ENCODE measurements at regions not wholly inside any gene's neighbourhood (a gene's known extent, or its start where the extent isn't known, plus 50 kb on each side); places are given as distances from the start of the nearest gene placed in this dataset.

GRCh38 chr17:5822281-5823060 lies 238.2 kb upstream of the NLRP1 start:
- Histone ChIP-seq H3K4me1 (ENCODE audit: control insufficient read depth, insufficient read depth, low read length, poor library complexity, severe bottlenecking) (no peaks in the 10 kb centered on the region), H3K4me3 (ENCODE audit: insufficient read depth, low read depth, low read length, poor library complexity, severe bottlenecking) (no peak overlapping the region), H3K36me3 (ENCODE audit: control insufficient read depth, insufficient read depth, low read length) (no peaks in the 10 kb centered on the region), H3K9me3 (ENCODE audit: control insufficient read depth, low read length) (no peaks in the 10 kb centered on the region), H3K27ac (ENCODE audit: insufficient read depth, low read length, poor library complexity, severe bottlenecking) (no peak overlapping the region), H3K27me3 (replicated peaks; ENCODE audit: control insufficient read depth, insufficient read depth, low read length, poor library complexity, severe bottlenecking) (no peaks in the 10 kb centered on the region)
- no peak for DNase-seq

- Histone ChIP-seq H3K27ac (ENCODE audit: insufficient read depth, low read length, poor library complexity, severe bottlenecking) (no peak overlapping the region), H3K4me3 (ENCODE audit: insufficient read depth, low read depth, low read length, poor library complexity, severe bottlenecking) (no peak overlapping the region), H3K4me1 (ENCODE audit: control insufficient read depth, insufficient read depth, low read length, poor library complexity, severe bottlenecking) (no peaks in the 10 kb centered on the region), H3K9me3 (ENCODE audit: control insufficient read depth, low read length) (no peaks in the 10 kb centered on the region), H3K27me3 (replicated peaks; ENCODE audit: control insufficient read depth, insufficient read depth, low read length, poor library complexity, severe bottlenecking) (no peaks in the 10 kb centered on the region), H3K36me3 (ENCODE audit: control insufficient read depth, insufficient read depth, low read length) (no peaks in the 10 kb centered on the region)
- DNase-seq: no peak
Measured at GRCh38 chr17:5823219-5823618, 238.9 kb upstream of the NLRP1 start.

- Histone ChIP-seq H3K4me1 (ENCODE audit: control insufficient read depth, insufficient read depth, low read length, poor library complexity, severe bottlenecking) (no peaks in the 10 kb centered on the region), H3K27me3 (replicated peaks; ENCODE audit: control insufficient read depth, insufficient read depth, low read length, poor library complexity, severe bottlenecking) (peaks cover 3% of the 10 kb centered on the region), H3K27ac (ENCODE audit: insufficient read depth, low read length, poor library complexity, severe bottlenecking) (no peak overlapping the region), H3K9me3 (ENCODE audit: control insufficient read depth, low read length) (no peaks in the 10 kb centered on the region), H3K4me3 (ENCODE audit: insufficient read depth, low read depth, low read length, poor library complexity, severe bottlenecking) (no peak overlapping the region), H3K36me3 (ENCODE audit: control insufficient read depth, insufficient read depth, low read length) (no peaks in the 10 kb centered on the region)
- DNase-seq: no peak
Measured at GRCh38 chr17:5825717-5826330, 241.5 kb upstream of the NLRP1 start.

- DNase-seq: no peak
- Histone ChIP-seq H3K27me3 (replicated peaks; ENCODE audit: control insufficient read depth, insufficient read depth, low read length, poor library complexity, severe bottlenecking) (peaks cover 3% of the 10 kb centered on the region), H3K4me3 (ENCODE audit: insufficient read depth, low read depth, low read length, poor library complexity, severe bottlenecking) (no peak overlapping the region), H3K9me3 (ENCODE audit: control insufficient read depth, low read length) (no peaks in the 10 kb centered on the region), H3K27ac (ENCODE audit: insufficient read depth, low read length, poor library complexity, severe bottlenecking) (no peak overlapping the region), H3K36me3 (ENCODE audit: control insufficient read depth, insufficient read depth, low read length) (no peaks in the 10 kb centered on the region), H3K4me1 (ENCODE audit: control insufficient read depth, insufficient read depth, low read length, poor library complexity, severe bottlenecking) (no peaks in the 10 kb centered on the region)
Measured at GRCh38 chr17:5826384-5826783, 242.1 kb upstream of the NLRP1 start.

- no peak overlapping the region for H3K27ac ChIP-seq (ENCODE audit: insufficient read depth, low read length, poor library complexity, severe bottlenecking)
- peaks cover 3% of the 10 kb centered on the region for H3K27me3 ChIP-seq (replicated peaks; ENCODE audit: control insufficient read depth, insufficient read depth, low read length, poor library complexity, severe bottlenecking)
- no peak for DNase-seq
- no peak overlapping the region for H3K4me3 ChIP-seq (ENCODE audit: insufficient read depth, low read depth, low read length, poor library complexity, severe bottlenecking)
- H3K4me1 ChIP-seq (ENCODE audit: control insufficient read depth, insufficient read depth, low read length, poor library complexity, severe bottlenecking): peaks cover 5% of the 10 kb centered on the region
- no peaks in the 10 kb centered on the region for H3K9me3 ChIP-seq (ENCODE audit: control insufficient read depth, low read length)
- H3K36me3 ChIP-seq (ENCODE audit: control insufficient read depth, insufficient read depth, low read length): no peaks in the 10 kb centered on the region
Measured at GRCh38 chr17:5830921-5831320, 239.3 kb upstream of the WSCD1 start.

- H3K27me3 ChIP-seq (replicated peaks; ENCODE audit: control insufficient read depth, insufficient read depth, low read length, poor library complexity, severe bottlenecking): peaks cover 3% of the 10 kb centered on the region
- no peak for DNase-seq
- H3K4me1 ChIP-seq (ENCODE audit: control insufficient read depth, insufficient read depth, low read length, poor library complexity, severe bottlenecking): peaks cover 5% of the 10 kb centered on the region
- H3K27ac ChIP-seq (ENCODE audit: insufficient read depth, low read length, poor library complexity, severe bottlenecking): no peak overlapping the region
- H3K36me3 ChIP-seq (ENCODE audit: control insufficient read depth, insufficient read depth, low read length): no peaks in the 10 kb centered on the region
- no peaks in the 10 kb centered on the region for H3K9me3 ChIP-seq (ENCODE audit: control insufficient read depth, low read length)
- no peak overlapping the region for H3K4me3 ChIP-seq (ENCODE audit: insufficient read depth, low read depth, low read length, poor library complexity, severe bottlenecking)
Measured at GRCh38 chr17:5832886-5833285, 237.3 kb upstream of the WSCD1 start.

- no peaks in the 10 kb centered on the region for H3K36me3 ChIP-seq (ENCODE audit: control insufficient read depth, insufficient read depth, low read length)
- no peaks in the 10 kb centered on the region for H3K9me3 ChIP-seq (ENCODE audit: control insufficient read depth, low read length)
- DNase-seq: no peak
- H3K4me1 ChIP-seq (ENCODE audit: control insufficient read depth, insufficient read depth, low read length, poor library complexity, severe bottlenecking): peaks cover 5% of the 10 kb centered on the region
- no peak overlapping the region for H3K4me3 ChIP-seq (ENCODE audit: insufficient read depth, low read depth, low read length, poor library complexity, severe bottlenecking)
- H3K27ac ChIP-seq (ENCODE audit: insufficient read depth, low read length, poor library complexity, severe bottlenecking): no peak overlapping the region
- H3K27me3 ChIP-seq (replicated peaks; ENCODE audit: control insufficient read depth, insufficient read depth, low read length, poor library complexity, severe bottlenecking): no peaks in the 10 kb centered on the region
Measured at GRCh38 chr17:5837055-5837491, 233.1 kb upstream of the WSCD1 start.

GRCh38 chr17:5838661-5839300 lies 231.4 kb upstream of the WSCD1 start:
- no peaks in the 10 kb centered on the region for H3K27me3 ChIP-seq (replicated peaks; ENCODE audit: control insufficient read depth, insufficient read depth, low read length, poor library complexity, severe bottlenecking)
- H3K9me3 ChIP-seq (ENCODE audit: control insufficient read depth, low read length): no peaks in the 10 kb centered on the region
- DNase-seq: no peak
- H3K4me1 ChIP-seq (ENCODE audit: control insufficient read depth, insufficient read depth, low read length, poor library complexity, severe bottlenecking): no peaks in the 10 kb centered on the region
- H3K36me3 ChIP-seq (ENCODE audit: control insufficient read depth, insufficient read depth, low read length): no peaks in the 10 kb centered on the region
- no peak overlapping the region for H3K4me3 ChIP-seq (ENCODE audit: insufficient read depth, low read depth, low read length, poor library complexity, severe bottlenecking)
- H3K27ac ChIP-seq (ENCODE audit: insufficient read depth, low read length, poor library complexity, severe bottlenecking): no peak overlapping the region

GRCh38 chr17:5840811-5841446 lies 229.2 kb upstream of the WSCD1 start:
- H3K4me1 ChIP-seq (ENCODE audit: control insufficient read depth, insufficient read depth, low read length, poor library complexity, severe bottlenecking): no peaks in the 10 kb centered on the region
- H3K27ac ChIP-seq (ENCODE audit: insufficient read depth, low read length, poor library complexity, severe bottlenecking): no peak overlapping the region

GRCh38 chr17:5841862-5842261 lies 228.3 kb upstream of the WSCD1 start:
- no peak overlapping the region for H3K4me3 ChIP-seq (ENCODE audit: insufficient read depth, low read depth, low read length, poor library complexity, severe bottlenecking)
- H3K27ac ChIP-seq (ENCODE audit: insufficient read depth, low read length, poor library complexity, severe bottlenecking): no peak overlapping the region
- no peak for DNase-seq
- H3K9me3 ChIP-seq (ENCODE audit: control insufficient read depth, low read length): no peaks in the 10 kb centered on the region
- H3K27me3 ChIP-seq (replicated peaks; ENCODE audit: control insufficient read depth, insufficient read depth, low read length, poor library complexity, severe bottlenecking): no peaks in the 10 kb centered on the region
- no peaks in the 10 kb centered on the region for H3K36me3 ChIP-seq (ENCODE audit: control insufficient read depth, insufficient read depth, low read length)
- no peaks in the 10 kb centered on the region for H3K4me1 ChIP-seq (ENCODE audit: control insufficient read depth, insufficient read depth, low read length, poor library complexity, severe bottlenecking)

More at GRCh38 chr17:5840811-5841446, 229.2 kb upstream of the WSCD1 start:
- Histone ChIP-seq H3K4me3 (ENCODE audit: insufficient read depth, low read depth, low read length, poor library complexity, severe bottlenecking) (no peak overlapping the region), H3K27me3 (replicated peaks; ENCODE audit: control insufficient read depth, insufficient read depth, low read length, poor library complexity, severe bottlenecking) (no peaks in the 10 kb centered on the region), H3K9me3 (ENCODE audit: control insufficient read depth, low read length) (no peaks in the 10 kb centered on the region), H3K36me3 (ENCODE audit: control insufficient read depth, insufficient read depth, low read length) (no peaks in the 10 kb centered on the region)
- no peak for DNase-seq
